ENCODE measurements at regions not wholly inside any gene's neighbourhood (a gene's known extent, or its start where the extent isn't known, plus 50 kb on each side); places are given as distances from the start of the nearest gene placed in this dataset.

DNA sequence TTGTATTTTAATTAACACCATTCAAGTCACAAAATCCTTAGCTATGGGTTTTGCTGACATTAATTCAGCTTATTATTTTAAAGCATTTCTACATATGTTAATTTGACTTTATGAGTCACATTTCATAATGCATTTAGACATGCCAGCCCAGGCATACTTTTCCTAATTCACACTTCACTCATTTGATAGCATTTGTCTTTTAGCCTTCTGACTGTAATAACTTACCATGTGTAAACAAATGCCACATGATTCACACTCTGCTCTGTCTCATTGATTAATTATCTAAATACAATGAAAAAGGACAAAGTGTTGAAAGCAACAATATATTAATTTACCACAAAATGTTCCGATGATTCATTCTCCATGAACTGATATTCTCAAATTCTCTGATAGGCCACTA is 927.8 kb upstream of the EPHA6 start:
- DNase-seq, result no peak

- DNase-seq, result no peak
Observed at GRCh38 chr3:95887114-95887513, 927.3 kb upstream of the EPHA6 start.

DNA sequence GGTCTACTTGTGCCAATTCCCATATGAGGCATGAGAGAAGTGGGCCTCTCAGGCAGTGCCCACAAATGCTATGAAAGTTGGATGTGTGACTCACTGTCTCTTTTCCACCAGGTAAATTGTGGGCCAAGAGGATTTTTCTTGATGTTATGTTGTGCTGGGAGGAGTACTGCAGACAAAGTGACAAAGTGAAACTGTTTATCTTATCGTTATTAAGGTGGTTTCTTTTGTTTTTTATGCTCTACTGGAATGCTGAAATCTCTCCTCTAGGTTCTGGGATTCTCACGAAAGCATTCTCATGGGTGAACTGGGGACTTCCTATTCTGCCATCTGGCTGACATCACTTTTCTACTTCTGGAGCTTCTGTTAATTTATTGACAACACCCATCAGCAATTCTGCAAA is 919.6 kb upstream of the EPHA6 start:
- no peak for DNase-seq

GRCh38 chr3:95899494-95899893 is 914.9 kb upstream of the EPHA6 start:
- DNase-seq, result no peak

GRCh38 chr3:95899911-95900310 is 914.5 kb upstream of the EPHA6 start:
- no peak for DNase-seq

DNA sequence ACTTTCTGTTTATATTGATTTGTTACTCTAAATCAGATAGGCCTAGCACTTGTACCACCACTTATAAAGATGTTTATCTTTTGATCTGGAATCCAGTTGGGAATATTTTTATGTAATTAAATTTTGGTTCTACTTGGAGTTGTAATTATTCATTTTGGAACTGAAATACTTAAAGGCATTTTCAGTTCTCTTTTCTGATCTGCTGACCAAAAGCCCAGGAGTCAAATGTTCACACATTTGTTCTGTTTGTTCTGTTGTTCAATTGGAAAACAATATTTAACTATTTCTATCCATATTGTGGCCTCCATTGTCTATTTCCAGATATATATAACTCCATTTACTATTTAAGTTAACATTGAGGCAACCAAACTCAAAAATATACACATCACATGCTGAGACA is 912.4 kb upstream of the EPHA6 start:
- DNase-seq, result no peak

DNA sequence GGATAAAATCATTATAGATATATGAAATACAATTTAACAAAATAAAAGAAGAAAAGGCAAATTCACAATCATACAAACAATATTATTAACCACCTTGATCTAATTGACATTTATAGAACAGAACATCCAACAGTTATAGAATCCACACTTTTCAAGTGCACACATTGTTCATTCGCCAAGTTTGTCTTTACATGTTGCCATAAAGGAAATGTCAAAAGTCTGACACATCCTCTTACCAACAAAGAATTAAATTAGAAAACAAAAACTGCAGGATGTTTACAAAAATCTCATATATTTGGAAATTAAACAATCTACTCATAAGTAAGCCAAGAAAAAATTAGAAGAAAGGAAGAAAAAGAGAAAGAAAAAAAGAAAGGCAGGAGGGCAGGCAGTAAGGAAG is 909.2 kb upstream of the EPHA6 start:
- DNase-seq, result no peak

- DNase-seq, result no peak
Observed at GRCh38 chr3:95911767-95912166, 902.6 kb upstream of the EPHA6 start.

- DNase-seq, result no peak
Observed at GRCh38 chr3:95923496-95924210, 890.7 kb upstream of the EPHA6 start.

DNA sequence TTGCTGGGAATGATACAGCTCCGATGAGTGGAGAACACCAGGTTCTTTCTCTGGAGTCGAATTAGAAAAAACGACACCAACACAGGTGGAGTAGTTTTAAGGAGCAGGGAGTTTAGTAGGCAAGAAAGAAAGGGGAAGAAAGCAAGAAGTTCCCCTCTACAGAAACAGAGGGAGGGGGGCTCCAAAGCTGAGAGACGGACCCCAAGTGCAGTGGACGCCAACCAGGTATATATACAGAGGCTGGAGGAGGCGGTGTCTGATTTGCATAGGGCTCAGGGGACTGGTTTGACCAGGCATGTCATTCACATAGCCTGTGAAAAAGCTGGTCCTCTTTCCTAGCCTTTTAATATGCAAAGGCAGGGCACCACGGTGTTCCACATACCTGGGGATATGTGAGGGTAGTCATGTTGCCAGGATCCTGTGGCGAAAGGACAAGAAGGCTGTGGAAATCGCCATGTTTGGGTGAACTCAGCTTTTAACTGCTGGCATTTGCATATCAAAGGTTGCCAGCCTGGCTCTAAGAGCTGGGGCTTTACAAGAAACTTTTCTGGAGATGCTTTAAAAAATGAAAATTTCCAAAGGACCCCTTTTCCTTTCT is 887.4 kb upstream of the EPHA6 start:
- no peak for DNase-seq

GRCh38 chr3:95934181-95934580 is 880.2 kb upstream of the EPHA6 start:
- no peak for DNase-seq

- DNase-seq, result no peak
Observed at GRCh38 chr3:95939235-95939809, 875.1 kb upstream of the EPHA6 start.

DNA sequence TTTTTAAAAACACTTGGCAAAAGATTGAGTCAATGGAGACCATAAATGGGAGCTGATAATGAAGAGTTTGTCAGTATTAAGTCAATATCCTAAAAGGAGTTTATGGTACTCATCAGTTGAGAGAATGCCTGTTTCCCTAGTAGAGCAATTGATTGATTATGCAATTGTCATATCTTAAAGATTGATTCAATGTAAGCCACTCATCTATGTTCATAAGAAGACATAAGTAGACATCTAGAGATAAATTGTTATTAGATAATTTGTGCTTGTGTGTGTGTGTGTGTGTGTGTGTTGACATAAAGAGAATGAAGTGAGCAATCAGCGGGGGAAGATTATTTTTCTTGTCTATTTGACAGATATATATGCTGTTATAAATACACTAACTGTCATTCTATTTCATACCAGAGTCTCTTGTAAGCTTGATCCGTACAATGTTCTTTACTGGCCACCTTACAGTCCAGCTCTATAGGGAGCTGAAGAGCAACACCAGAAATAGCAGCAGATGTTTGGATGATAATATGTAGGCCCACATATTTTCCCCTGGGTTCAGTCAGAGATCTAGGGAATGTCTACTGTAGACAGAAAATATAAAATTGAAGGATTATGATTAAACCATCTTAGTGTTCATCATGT is 848.6 kb upstream of the EPHA6 start:
- no peak for DNase-seq

GRCh38 chr3:95971573-95971972 is 842.8 kb upstream of the EPHA6 start:
- no peak for DNase-seq

GRCh38 chr3:95994338-95994737 is 820.1 kb upstream of the EPHA6 start:
- no peak for DNase-seq

GRCh38 chr3:96000966-96001365 is 813.4 kb upstream of the EPHA6 start:
- no peak for DNase-seq

DNA sequence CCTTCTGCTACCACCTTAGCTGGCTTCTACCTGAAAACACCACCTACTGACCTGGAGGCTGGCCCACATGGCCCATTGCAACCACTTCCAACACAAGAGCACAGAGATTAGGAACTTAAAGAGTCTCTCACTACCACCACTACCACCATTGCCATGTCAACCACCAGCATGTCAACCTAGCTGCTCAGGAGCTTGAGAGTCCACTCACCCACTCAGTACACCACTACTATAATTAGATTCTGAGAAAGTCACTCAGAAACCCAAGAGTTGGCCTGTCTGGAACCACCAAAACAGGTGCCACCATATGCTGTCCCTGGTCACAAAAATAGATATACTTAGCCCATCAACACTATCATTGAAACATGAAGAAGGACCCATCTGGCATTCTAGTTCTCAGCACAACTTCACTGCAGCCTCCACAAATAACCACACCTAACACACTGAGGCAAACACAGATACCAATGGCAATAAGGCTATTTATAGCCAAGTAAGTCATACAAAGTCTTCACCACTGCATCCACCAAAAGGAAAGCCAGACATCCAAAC is 806.7 kb upstream of the EPHA6 start:
- no peak for DNase-seq

DNA sequence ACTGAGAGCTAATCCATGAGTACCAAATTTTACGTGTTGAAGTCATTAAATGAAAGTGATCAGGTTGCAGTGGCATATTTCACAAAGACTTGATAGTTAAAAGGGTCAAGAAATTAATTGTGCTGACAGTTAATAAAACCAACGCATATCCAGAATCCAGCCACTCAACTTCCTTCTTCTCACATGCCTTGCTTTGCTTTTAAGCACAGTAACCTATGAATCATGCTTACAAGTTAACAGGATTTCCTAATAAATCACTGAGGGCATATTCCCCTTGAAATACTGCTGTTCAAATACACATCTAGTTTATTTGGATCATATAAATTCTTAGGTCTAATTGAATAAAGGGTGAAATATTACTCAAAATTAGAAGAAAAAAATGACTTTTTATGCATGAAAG is 801.5 kb upstream of the EPHA6 start:
- no peak for DNase-seq

DNA sequence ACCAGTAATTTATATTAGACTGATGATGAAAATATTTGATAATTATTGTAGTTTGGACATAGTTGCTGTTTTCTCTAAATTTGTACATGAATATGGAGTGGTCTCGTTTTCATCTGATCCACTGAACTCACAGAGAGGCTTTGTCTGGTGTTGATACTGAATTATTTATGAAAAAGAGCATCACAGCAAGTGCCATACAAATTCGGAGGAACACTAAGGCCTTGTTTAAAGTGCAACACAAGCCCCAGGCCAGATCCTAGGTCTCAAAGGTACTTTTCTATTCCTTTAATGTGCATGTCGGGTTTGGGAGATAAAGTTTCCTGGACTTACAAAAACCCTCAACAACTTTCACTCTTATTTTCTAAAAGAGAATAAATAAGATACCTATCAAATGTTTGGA is 796.8 kb upstream of the EPHA6 start:
- DNase-seq, result no peak

GRCh38 chr3:96022676-96023075 is 791.7 kb upstream of the EPHA6 start:
- DNase-seq, result no peak

DNA sequence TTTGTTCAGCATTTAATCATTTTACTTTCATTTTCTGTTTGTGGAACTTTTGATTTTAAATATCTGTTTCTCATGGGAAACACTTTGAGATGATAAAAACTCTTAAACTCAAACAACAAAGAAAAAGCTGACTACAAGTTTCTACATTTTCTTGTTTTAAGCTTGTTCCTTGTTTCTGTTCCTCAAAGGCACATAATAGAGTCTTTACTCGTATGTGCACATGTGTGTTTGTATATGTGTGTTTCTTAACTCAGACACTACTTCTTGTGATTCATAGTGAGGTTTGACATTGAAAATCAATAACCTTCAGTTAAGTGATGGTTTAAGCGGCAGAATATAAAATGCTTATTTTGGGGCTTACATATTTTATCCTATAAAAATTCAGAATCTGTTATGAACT is 786.7 kb upstream of the EPHA6 start:
- DNase-seq, result no peak

GRCh38 chr3:96039632-96040031 is 774.8 kb upstream of the EPHA6 start:
- no peak for DNase-seq

DNA sequence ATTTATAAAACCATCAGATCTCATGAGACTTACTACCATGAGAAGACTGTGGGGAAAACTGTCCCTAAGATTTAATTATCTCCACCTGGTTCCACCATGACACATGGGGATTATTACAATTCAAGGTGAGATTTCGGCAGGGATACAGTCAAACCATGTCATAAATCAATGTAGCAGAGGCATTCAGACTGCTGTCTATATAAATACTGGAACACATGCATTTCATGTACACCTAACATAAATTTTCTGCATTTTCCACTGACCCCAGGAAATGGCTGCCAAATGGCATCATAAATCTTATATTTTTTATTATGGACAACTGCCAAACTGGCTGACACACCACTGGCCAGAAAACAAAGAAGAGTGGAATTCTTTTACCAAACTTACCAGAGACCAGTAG is 755.1 kb upstream of the EPHA6 start:
- DNase-seq, result no peak

DNA sequence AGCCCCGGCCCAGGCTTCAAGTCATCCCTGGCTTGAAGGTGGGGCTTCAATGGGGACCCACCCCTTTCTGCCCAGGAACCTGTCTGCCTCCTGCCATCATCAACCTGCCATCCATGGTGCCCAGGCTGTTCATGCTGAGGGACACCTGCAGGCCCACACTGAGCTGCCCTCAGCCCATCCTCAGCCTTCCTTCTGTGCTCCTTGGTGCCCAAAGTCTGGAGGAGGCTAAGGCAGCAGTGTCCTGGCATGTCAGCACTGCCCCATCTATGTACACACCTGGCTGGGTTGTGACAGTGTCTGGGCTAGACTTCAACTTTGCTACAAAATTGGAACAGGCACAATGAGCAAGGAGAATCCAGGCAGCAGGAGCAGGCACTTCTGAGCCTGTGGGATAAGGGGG is 745.3 kb upstream of the EPHA6 start:
- no peak for DNase-seq
